ENCODE measurements at regions not wholly inside any gene's neighbourhood (a gene's known extent, or its start where the extent isn't known, plus 50 kb on each side); places are given as distances from the start of the nearest gene placed in this dataset.

- TF ChIP-seq CTCF (IDR thresholded peaks at IDR 0.05; ENCODE audit: low read depth, low read length) (no peak), MYC (IDR thresholded peaks at IDR 0.05; ENCODE audit: low read depth, low read length) (no peak), POLR2A (IDR thresholded peaks at IDR 0.05; ENCODE audit: extremely low read depth, insufficient read length) (no peak)
Observed at GRCh38 chr17:5881849-5882248, 188.3 kb upstream of the WSCD1 start.

Measured in NB4 (cell line).